NCI-H526 (cell line): ENCODE measurements at regions not wholly inside any gene's neighbourhood (a gene's known extent, or its start where the extent isn't known, plus 50 kb on each side); places are given as distances from the start of the nearest gene placed in this dataset.

Experiments
- DNase-seq, 2 experiments: peaks; one replicate each; lab custom pipeline; 2025; lab: John Stamatoyannopoulos, UW

DNA sequence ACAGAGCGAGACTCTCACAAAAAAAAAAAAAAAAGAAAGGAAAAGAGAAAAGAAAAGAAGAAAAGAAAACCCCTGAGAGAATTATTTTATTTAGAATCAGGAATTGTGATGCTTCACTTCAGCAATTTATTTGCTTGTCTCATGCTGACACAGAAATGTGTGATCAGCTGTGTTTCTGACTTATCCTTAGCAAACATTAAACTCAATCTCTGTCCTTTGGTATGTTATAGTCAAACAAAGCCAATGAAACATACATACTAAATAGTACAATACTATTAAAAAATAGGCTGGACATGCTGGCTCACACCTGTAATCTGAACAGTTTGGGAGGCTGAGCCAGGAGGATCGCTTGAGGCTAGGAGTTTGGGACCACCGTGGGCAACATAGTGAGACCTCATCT, 733.0 kb upstream of the FZD8 start:
- DNase-seq, result no peak

DNA sequence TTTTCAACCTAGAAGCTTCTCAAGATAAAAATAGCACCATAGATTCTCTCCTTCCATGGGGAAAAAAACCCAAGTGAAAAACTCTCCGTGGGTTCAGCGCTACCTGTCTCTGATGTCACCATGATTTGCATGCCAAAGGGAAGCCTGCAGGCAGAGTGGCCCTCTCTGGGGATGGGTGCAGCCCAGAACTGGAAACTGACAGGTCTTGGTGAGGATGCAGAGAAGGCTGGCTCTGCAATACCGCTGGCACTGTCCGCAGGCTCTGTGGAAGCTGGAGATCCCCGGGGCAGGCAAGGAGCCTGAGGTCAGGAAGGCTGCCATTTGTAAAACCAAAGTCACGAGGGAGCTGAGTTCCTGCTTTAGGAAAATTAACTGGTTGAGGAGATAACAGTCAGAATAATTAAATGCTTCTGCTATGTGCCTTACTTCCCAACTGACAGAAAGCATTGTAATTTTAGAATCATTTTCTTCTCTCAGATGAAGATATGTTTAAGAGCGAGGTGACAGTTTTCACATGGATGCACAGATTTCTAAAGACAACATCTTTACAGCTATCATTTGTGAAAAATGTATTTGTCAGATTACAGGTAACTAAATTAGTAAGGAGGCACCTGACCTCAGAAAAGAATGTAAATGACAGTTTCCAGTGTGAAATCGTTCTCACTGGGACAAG, 731.5 kb upstream of the FZD8 start:
- DNase-seq, result no peak

DNA sequence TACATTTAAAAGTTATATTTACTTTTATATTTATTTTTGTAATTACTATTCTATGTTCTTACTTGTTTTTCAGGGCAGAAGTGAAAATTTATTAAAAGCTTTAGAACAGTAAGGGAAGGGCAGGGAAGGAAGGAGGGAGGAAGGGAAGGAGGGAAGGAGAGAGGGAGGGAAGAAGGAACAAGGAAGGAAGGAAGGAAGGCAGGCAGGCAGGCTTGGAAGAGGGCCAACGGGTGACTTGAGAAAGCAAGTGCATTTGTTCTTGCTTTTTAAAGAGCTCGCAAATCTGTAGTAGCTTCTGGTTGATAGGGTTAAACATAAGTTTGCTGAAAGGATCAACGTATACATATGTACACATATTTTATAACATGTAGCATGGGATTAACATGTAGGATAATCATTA, 725.3 kb upstream of the FZD8 start:
- no peak for DNase-seq

DNA sequence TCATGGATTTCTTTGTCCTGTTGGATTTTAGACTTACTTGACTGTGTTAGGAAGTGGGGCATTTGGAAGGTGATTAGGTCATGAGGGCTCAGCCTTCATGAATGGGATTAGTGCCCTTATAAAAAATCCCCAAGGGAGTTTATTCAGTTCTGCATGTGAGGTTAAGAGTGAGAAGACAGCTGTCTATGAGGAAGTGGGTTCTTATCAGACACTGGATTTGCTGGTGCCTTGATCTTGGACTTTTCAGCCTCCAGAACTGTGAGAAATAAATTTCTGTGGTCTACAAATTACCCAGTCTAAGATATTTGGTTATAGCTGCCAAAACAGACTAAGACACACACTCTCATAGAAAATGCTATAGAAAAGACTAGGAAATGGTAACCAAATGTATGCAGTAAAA, 724.7 kb upstream of the FZD8 start:
- DNase-seq, result no peak

DNA sequence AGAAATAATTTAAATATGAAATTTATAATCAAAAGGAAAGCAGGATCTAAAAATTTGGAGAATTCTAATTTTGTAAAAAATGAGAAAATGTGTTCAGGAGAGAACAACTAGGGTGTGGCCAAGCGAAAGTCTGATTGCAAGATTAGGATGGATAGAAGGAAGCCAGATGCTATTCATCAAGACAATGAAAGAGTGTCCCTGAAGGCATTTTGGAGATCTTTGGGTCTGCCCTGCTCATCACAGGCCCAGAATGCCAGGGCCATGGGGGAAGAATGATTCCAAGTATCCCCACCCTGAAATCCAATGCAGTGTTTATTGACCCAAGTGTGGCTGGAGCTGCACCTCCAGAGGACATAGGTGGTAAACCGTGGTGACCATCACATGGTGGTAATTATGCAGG, 724.0 kb upstream of the FZD8 start:
- no peak for DNase-seq

DNA sequence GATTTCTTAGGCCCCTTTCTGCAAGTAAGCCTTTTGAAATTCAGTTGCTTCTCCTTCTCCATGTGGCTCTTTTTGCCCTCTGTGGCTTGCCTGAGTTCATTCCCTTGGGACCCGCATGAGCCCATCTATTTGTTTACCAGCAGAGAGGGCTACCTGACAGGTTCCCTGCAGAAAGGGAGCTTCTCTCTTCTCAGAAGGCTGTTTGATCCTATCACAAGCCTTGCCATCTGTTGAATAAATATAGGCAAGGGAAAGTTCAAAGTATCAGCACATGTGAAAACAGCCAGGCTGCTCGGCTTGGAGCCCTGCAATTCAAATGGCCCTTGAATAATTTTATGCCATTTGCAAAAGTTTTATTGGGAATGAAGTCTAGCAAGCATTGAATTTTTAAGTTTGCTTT, 720.2 kb upstream of the FZD8 start:
- DNase-seq, result peak; percentile 8 to 25

DNA sequence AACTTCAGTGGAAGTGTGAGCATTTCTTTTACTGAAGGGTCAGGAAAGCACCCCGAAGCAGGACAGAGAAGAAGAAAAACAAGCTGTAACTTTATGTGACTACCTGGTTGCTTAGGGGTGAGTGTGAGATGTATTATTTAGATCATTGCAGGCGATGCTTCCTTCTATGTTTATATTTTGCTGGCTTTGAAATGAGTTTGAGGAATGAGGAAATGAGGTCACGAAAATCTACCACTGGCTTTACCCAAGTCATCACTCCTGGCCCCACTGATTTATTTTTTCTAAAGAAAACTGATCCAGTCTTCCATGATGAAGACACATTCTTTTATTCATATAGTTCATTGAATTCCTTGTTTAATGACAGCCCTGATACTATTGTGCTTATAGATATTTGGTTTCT, 716.6 kb upstream of the FZD8 start:
- DNase-seq, result no peak

DNA sequence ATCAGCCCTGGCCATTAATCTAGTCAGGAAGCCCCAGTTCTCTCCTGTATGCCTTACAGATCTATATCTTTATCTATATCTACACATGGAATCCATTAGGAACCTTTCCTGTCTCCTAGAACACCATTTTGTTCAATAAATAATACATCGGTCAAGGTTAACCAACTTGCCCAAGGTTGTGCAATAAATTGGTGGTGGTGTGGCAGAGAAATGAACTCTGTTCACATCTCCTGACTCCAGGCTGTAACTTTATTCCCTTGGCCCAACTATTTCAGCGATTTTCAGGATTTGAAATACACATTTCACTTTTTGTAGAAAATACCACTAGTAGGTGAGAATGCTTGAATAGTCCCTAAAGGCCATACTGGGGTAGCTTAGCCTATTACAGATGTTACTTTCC, 712.5 kb upstream of the FZD8 start:
- no peak for DNase-seq

DNA sequence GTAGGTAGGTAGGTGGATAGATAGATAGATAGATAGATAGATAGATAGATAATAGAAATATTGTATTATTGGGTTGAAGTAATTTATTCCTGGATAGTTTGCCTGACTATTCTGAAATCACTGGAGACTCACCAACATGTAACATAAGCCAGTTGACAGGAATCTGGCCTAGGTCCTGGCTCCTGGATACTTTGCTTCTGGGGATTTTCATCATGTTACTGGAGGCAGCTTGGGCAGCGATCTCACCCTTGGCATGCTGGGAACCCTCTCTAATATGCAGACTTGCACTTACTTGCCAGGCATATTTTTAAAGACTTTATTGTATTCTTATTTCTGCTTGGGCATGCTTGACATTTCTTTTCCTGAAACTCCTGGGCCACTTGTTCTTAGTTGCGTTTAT, 709.1 kb upstream of the FZD8 start:
- no peak for DNase-seq

DNA sequence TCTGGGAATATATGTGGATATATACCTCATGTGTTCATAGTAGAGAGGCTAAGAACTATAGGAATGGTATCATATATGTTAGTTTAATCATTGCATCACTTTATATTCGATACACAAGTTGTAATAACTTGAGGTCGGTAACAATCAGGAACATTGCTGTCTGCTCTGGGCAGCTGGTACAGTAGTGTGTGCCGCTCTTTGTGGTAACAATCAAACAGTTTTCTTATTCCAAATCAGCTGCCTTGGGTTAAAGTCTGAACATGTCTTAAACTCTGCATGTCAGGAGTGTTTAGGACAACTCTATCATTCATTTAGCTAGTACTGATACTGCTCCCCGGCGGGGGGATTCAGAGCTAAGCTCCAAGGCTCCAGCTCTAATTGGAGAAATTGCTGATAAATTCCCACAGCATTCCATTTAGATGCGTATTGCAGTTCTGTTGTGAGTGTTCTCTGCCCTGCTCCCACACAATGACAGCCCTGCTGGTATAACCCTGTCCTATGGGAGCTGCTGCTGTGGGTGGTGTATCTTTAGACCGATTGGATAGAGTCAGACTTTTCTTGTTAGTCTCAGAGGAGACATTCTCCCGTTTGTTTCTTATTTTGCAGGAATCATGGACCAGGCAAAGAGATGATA, 707.5 kb upstream of the FZD8 start:
- DNase-seq, result no peak

DNA sequence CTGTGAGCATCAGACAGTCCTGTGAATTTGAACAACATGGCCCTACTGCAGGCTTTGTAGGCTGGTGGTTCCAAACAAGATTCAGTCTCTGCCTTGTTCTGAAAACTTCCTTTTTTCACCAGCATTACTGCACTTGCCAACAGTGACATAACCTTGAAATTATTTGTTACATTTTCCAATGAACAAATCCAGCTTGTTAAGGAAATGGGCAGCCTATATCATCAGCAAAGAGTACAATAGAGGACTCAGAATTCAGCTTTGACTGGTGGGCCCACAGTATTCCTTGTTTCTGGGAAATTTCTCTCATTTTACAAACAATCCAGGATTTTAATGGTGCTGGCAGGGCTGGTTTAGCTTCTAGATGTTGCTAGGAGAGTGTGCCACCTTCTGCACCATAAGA, 703.7 kb upstream of the FZD8 start:
- no peak for DNase-seq

DNA sequence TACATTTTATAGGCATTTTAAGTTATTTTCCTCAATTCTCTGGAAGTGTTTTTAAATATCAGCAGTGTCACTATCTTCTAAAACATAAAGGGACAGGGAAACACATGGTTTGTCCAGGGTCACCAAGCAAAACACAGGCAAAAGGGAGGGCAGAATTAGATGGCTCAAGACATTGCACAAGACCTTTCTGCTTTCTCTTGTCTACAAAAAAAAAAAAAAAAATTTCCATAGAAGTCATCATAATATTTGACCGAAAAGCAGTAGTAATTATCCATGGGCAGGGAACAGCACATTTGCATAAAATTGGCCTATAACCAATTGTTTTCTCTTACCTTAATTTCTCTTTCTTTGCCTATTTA, 703.1 kb upstream of the FZD8 start:
- DNase-seq, result no peak

DNA sequence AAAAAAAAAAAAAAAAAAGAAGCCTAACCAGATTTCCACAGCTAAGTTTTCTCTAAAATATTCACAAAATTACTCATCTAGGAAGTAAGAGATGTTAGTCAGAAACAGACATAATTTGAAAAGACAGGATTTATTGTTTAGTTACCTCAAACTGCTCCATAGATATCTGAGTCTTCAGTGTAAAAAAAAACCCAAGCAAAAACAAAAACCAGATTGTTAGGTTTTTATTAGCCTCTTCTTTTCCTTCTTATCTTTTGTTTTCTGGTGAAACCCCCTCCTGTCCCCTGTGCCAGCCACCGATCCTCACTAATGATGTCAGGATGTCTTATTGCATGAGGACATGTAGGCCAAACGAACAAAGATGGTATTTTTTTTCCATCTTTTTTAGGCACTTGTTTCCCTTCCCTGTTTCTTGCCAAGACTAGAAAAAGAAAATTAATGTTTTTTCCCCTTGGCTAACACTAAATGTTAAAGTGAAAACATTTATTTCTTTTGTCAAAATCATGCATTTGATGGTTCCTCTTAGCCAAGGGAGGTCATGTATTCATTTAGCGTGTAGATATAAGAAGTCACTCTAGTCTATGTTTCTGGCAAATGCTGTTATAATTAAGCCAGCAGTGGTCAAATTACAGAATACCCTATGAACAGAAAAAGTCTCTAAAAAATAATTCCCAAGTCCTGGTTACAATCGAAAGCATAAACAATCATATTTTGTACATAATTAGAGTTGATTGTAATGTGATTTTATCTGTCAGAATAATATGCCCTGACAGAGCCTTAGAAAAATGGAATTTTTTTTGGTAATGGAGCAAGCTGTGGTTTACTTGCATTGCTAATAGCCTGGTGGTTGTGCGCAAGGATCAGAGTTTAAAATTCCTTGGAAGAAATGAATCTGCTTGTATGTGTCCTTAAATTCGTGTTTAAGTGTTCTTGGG, 702.4 kb upstream of the FZD8 start:
- no peak for DNase-seq

DNA sequence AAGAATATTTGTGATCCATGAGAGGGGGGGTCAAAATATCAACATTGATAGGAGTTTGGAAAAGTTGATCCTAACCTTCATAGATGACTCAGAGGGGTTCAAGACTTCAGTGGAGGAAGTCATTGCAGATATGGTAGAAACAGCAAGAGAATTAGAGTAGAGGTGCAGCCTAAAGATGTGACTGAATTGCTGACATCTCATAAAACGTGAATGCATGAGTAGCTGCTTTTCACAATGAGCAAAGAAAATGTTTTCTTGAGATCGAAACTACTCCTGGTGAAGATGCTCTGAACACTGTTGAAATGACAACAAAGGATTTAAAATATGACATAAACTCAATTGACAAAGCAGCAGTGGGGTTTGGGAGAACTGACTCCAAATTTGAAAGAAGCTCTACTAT, 700.7 kb upstream of the FZD8 start:
- DNase-seq, result no peak

DNA sequence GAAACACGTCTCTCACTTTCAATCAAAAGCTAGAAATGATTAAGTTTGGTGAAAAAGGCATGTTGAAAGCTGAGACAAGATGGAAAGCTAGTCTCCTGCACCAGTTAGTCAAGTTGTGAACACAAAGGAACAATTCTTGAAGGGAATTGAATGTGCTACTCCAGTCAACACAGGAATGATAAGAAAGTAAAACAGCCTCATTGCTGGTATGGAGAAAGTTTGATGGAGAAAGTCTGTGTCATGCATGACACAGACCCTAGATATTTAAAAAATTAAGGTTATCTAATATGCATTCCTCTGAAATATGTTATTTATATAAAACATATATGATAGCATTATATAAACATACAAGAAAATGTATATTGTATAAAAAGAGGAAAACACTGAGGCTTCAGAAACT, 699.4 kb upstream of the FZD8 start:
- no peak for DNase-seq

DNA sequence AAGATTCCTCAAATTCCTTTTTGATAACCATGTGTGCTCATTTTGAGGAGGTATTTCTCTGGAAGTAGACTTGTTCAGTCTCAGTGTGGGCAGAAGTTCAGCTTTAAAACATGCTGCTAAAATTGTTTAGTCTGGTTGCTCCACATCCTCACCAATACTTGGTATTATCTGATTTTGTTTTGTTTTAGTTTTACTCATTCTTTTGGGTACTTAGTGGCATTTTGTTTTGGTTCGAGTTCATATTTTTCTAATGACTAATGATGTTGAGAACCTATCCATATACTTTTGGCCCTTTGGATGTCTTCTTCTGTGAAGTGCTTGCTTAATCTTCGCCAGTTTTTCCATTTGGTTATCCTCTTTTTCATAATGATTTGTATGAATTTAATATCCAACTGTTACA, 694.2 kb upstream of the FZD8 start:
- DNase-seq, result no peak

DNA sequence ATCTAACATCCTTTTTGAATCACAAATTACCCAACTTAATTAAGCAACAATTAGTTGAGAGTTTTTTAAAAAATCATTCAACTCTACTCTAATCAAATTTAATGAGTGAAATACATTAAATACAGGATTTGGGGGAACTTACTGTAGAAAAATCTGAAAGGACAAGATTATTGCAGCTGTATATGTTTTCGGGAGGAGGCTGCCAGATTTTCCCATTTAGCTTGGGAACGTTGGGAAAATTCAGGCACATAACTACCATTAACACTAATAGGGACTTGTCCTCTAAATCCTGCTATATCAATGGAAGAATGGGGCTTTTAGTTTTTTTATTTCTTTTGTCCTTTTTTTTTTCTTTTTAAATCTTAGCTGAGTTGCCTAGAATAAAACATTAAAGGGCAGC, 691.4 kb upstream of the FZD8 start:
- no peak for DNase-seq

DNA sequence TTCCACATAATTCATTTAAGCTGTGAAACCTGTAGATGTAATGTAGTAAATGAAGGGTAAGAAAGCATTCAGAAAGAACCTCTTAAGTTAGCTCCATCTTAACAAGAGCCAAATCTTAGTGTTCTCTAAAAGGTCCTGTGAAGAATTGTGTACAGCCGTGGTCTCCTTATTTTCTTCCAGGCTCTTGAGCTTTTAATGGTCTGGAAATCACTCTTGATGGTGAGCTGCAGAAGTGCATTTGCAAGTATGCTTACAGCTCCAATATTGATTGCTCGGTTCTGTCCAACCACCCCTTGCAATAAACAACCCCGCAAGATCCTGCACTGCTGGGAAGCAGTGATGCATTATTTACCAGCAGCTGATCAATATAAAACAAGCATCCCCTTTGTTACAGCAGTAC, 690.8 kb upstream of the FZD8 start:
- DNase-seq, result no peak

DNA sequence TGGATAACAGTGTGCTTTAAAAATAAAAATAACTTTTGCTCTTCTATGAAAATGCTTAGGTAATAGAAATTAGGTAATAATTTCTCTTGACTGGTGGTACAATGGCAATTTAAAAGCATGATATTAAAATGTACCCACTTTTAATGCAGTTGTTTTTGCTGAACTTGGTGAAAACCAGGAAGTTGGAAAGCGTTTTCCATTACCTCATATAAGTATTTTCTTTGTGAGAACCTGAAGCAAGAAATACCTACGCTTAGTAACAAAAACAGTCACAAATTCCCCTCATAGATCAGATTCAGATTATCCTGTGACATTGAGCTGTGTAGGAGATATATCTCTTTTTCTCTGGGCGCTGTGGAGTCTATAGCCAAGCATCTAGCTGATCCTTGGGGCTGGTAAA, 689.0 kb upstream of the FZD8 start:
- DNase-seq, result no peak

DNA sequence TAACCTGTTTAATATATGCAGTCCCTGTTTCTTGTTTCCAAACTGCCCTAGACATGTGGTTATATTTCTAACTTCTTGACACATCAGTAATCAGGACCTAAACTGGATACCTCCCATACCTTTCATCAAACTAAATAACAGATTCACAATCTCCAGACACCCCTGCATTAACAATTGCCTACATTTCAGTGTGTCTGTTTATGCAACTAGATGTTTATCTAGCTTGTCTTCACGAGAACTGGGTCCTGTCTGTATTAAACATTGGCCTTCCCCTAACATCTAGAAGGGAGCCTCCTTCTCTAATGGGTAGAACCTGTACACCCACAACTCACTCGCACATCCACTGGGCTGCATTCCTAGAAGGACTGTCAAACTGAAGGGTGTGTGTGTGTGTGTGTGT, 683.7 kb upstream of the FZD8 start:
- no peak for DNase-seq

DNA sequence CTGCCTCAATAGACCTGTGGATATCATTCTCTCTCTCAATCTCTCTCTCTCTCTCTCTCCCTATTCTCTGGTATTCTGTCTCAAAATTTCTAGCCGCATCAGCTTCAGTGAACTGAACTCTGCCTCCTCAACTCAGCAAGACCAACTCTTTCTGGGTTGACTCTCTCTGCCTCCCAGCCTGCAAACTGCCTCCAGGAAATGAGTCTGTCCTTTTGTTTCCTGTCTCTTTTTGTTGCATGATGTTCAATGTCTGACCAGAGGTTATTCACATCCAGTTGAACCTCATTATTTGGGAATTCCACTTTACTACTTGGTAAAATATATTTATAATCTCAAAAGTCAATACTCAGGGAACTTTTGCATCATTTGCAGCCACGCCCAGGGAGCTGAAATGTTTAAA, 682.7 kb upstream of the FZD8 start:
- DNase-seq, result no peak

DNA sequence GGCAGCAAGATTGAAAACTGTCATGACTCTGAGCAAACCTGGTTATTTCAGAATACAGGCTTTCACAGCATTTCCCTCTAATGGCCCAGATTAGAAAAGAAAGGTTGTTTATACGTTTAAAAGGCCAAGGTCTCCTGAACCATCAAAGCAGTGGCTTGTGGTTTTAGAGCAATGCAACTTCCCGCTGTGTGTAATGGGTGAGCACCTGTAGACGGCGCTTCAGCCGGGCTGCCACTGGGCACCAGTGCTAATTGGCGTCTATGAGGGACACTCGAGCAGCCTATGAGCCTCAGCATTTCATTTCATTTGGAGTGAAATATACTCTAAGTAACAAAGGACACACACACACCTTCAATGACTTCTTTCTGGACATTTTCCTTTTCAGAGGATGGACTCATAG, 671.0 kb upstream of the FZD8 start:
- DNase-seq, result no peak

DNA sequence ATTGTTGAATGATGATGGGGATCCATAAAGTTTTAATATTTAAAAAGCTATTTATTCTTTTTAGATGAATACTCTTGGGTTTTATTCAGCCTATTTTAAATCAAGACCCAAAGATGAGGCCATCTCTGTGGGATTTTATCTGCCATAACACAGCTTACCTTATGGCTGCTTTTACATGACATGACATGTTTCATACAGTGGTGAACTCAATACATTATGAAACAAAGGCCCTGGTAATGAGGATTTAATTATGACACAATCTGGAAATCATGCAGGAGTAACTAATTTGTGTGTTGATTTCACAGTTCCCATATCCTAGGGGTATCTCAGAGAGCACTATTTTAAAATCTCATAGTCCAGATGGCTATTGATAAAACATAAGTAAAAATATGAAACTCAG, 661.8 kb upstream of the FZD8 start:
- DNase-seq, result no peak
